GM21515 (cell line): ENCODE measurements at regions not wholly inside any gene's neighbourhood (a gene's known extent, or its start where the extent isn't known, plus 50 kb on each side); places are given as distances from the start of the nearest gene placed in this dataset.
"Not testable (repeated sequence)": the region's sequence is repeated elsewhere in the genome, so short reads cannot be mapped to it uniquely, and the experiment has no call there.

Source experiments
- ATAC-seq: cut with Tn5 transposase; IDR thresholded peaks from one replicate; pipeline ENCODE4 v1.9.1; 2021; ENCODE audit not compliant: unreplicated experiment

GRCh38 chr7:35968140-35968940, 167.5 kb downstream of the SEPTIN7 start:
- ATAC-seq, result no peak

GRCh38 chr7:35969066-35969465, 168.2 kb downstream of the SEPTIN7 start:
- no peak for ATAC-seq

- no peak for ATAC-seq
Measured at GRCh38 chr7:35970458-35970857, 169.6 kb downstream of the SEPTIN7 start.

GRCh38 chr7:35971133-35971891, 170.5 kb downstream of the SEPTIN7 start:
- ATAC-seq, result no peak

GRCh38 chr7:35975851-35976454, 175.1 kb downstream of the SEPTIN7 start:
- ATAC-seq, result no peak

GRCh38 chr7:35978816-35979640, 174.0 kb upstream of the EEPD1 start:
- not testable (repeated sequence) for ATAC-seq

- no peak for ATAC-seq
Measured at GRCh38 chr7:35982600-35982999, 170.5 kb upstream of the EEPD1 start.

- no peak for ATAC-seq
Measured at GRCh38 chr7:35983626-35984025, 169.4 kb upstream of the EEPD1 start.

- peak; percentile 97 for ATAC-seq
Measured at GRCh38 chr7:35985126-35985754, 167.8 kb upstream of the EEPD1 start.

- no peak for ATAC-seq
Measured at GRCh38 chr7:35987016-35987415, 166.0 kb upstream of the EEPD1 start.

GRCh38 chr7:35988105-35988504, 164.9 kb upstream of the EEPD1 start:
- no peak for ATAC-seq

- no peak for ATAC-seq
Measured at GRCh38 chr7:35988818-35989217, 164.2 kb upstream of the EEPD1 start.

GRCh38 chr7:35991511-35992232, 161.4 kb upstream of the EEPD1 start:
- ATAC-seq, result no peak

GRCh38 chr7:35992436-35992835, 160.6 kb upstream of the EEPD1 start:
- ATAC-seq, result no peak

GRCh38 chr7:35993113-35993512, 159.9 kb upstream of the EEPD1 start:
- no peak for ATAC-seq

- no peak for ATAC-seq
Measured at GRCh38 chr7:35993676-35994606, 159.1 kb upstream of the EEPD1 start.

- ATAC-seq, result no peak
Measured at GRCh38 chr7:35995334-35995733, 157.7 kb upstream of the EEPD1 start.

GRCh38 chr7:35998481-35998880, 154.6 kb upstream of the EEPD1 start:
- ATAC-seq, result no peak

- no peak for ATAC-seq
Measured at GRCh38 chr7:36001546-36001945, 151.5 kb upstream of the EEPD1 start.
